Ovary (tissue), 7 donors: ENCODE measurements at regions not wholly inside any gene's neighbourhood (a gene's known extent, or its start where the extent isn't known, plus 50 kb on each side); places are given as distances from the start of the nearest gene placed in this dataset.

ENCODE experiments used
- DNase-seq, 5 donors: peaks; one replicate each; pipeline ENCODE4 v3.0.0-alpha.2; 2019 to 2020
- H3K27ac ChIP-seq, 2 donors: fragments of 200-600 bp; one replicate each; pipeline versions ENCODE4 v1.5.1 to v1.8.0; 2019 to 2022
- H3K27me3 ChIP-seq: fragments of 200-600 bp; one replicate; pipeline ENCODE4 v1.8.0; 2022
- H3K36me3 ChIP-seq: fragments of 200-600 bp; sonication (generic); one replicate; pipeline ENCODE4 v1.5.1; 2019
- H3K4me1 ChIP-seq: one replicate; pipeline ENCODE4 v1.8.1; 2013; ENCODE audit warnings: mild to moderate bottlenecking, moderate library complexity; ENCODE audit not compliant: insufficient read depth
- H3K4me3 ChIP-seq: fragments of 200-600 bp; sonication (generic); one replicate; pipeline ENCODE4 v1.5.1; 2017
- H3K9me3 ChIP-seq, 2 donors: fragments of 200-600 bp in 1 of 2; sonication (generic) in 1 of 2; one replicate each; pipeline versions ENCODE4 v1.5.1 to v1.8.1; 2013 to 2019; ENCODE audit warnings: mild to moderate bottlenecking in 1 of 2, moderate library complexity in 1 of 2
- CTCF ChIP-seq, 3 donors: fragments of 450-650 bp in 2 of 3; fragments of 200-600 bp in 1 of 3; IDR thresholded peaks; one replicate each; pipeline versions ENCODE4 v1.5.1 to v1.8.0; 2016 to 2022; ENCODE audit warnings: antibody characterized with exemption in 3 of 3, mild to moderate bottlenecking in 1 of 3
- EP300 ChIP-seq: sonication (generic); formaldehyde crosslinking; IDR thresholded peaks from one replicate; pipeline ENCODE4 v1.6.1; 2017; ENCODE audit warnings: antibody characterized with exemption
- POLR2A ChIP-seq: fragments of 450-650 bp; IDR thresholded peaks from one replicate; pipeline ENCODE4 v1.6.1; 2017; ENCODE audit warnings: antibody characterized with exemption, mild to moderate bottlenecking, moderate library complexity
- WGBS, 3 donors: extraction: QIAGEN DNeasy Blood & Tissue Kit in 1 of 3; methylation state at CpG; one replicate each; pipeline versions ENCODE4 v1.1.5 to v1.1.7; 2013 to 2017; 5-methylcytosine and 5-hydroxymethylcytosine counted together
- intact Hi-C, 4 donors: fragments of 100-400 bp; cut with DNase I; formaldehyde crosslinking; loops; one replicate each; pipeline versions ENCODE4 v1.11.0 to v1.15.1; 2022 to 2023
- donor health status: DM: no; HTN: no; CAD: no; lungs with moderate emphysema.
- donor health status: DM: no; HTN: no; CAD: no.
- donor health status: Bipolar disorder and iron deficiency.
- donor health status: DM: no; HTN: no; CAD: no.
- donor health status: DM: yes; HTN: yes; CAD: no.

GRCh38 chr2:176984987-176985386 is 227.6 kb upstream of the HNRNPA3 start:
- intact Hi-C loops = no loop called here
- Histone ChIP-seq H3K4me3 (no peak overlapping the region), H3K27ac (no peak overlapping the region), H3K27me3 (no peaks in the 10 kb centered on the region), H3K36me3 (no peaks in the 10 kb centered on the region), H3K4me1 (no peaks in the 10 kb centered on the region), H3K9me3 (no peaks in the 10 kb centered on the region)
- 81 to 88% (median 85%) methylated on average over 4 of the region's 4 CpGs for WGBS, 3 donors
- TF ChIP-seq CTCF (IDR thresholded peaks at IDR 0.05) (no peak), POLR2A (no peak), EP300 (no peak)
- no peak for DNase-seq

GRCh38 chr2:176985871-176986270 is 226.7 kb upstream of the HNRNPA3 start:
- intact Hi-C loops = no loop called here
- no peaks in the 10 kb centered on the region for H3K9me3 ChIP-seq
- H3K4me3 ChIP-seq = no peak overlapping the region
- no peaks in the 10 kb centered on the region for H3K4me1 ChIP-seq
- TF ChIP-seq CTCF (IDR thresholded peaks at IDR 0.05) (no peak), EP300 (no peak), POLR2A (no peak)
- H3K36me3 ChIP-seq = no peaks in the 10 kb centered on the region
- 72 to 86% (median 82%) methylated on average over 2 of the region's 2 CpGs for WGBS, 3 donors
- H3K27me3 ChIP-seq = no peaks in the 10 kb centered on the region
- H3K27ac ChIP-seq = no peak overlapping the region
- DNase-seq = no peak

- no peak overlapping the region for H3K4me3 ChIP-seq
- 65 to 70% (median 68%) methylated on average over 5 of the region's 5 CpGs for WGBS, 3 donors
- no peak for DNase-seq
- intact Hi-C loops = no loop called here
- no peaks in the 10 kb centered on the region for H3K27me3 ChIP-seq
- H3K36me3 ChIP-seq = no peaks in the 10 kb centered on the region
- no peaks in the 10 kb centered on the region for H3K9me3 ChIP-seq
- H3K27ac ChIP-seq = no peak overlapping the region
- H3K4me1 ChIP-seq = no peaks in the 10 kb centered on the region
- no peak for TF ChIP-seq POLR2A
- no peak for TF ChIP-seq EP300
- TF ChIP-seq CTCF (IDR thresholded peaks at IDR 0.05) = no peak
Measured at GRCh38 chr2:176986487-176986886, 226.1 kb upstream of the HNRNPA3 start.

GRCh38 chr2:176991411-176991810 is 221.2 kb upstream of the HNRNPA3 start:
- Histone ChIP-seq H3K27ac (no peak overlapping the region), H3K9me3 (no peaks in the 10 kb centered on the region), H3K27me3 (no peaks in the 10 kb centered on the region), H3K4me3 (no peak overlapping the region), H3K36me3 (no peaks in the 10 kb centered on the region), H3K4me1 (no peaks in the 10 kb centered on the region)
- no peak for DNase-seq
- TF ChIP-seq EP300 (no peak), CTCF (IDR thresholded peaks at IDR 0.05) (no peak), POLR2A (no peak)
- 76 to 83% (median 78%) methylated on average over 1 of the region's 1 CpG for WGBS, 3 donors
- intact Hi-C loops = no loop called here
